ENCODE measurements at regions not wholly inside any gene's neighbourhood (a gene's known extent, or its start where the extent isn't known, plus 50 kb on each side); places are given as distances from the start of the nearest gene placed in this dataset.

DNA sequence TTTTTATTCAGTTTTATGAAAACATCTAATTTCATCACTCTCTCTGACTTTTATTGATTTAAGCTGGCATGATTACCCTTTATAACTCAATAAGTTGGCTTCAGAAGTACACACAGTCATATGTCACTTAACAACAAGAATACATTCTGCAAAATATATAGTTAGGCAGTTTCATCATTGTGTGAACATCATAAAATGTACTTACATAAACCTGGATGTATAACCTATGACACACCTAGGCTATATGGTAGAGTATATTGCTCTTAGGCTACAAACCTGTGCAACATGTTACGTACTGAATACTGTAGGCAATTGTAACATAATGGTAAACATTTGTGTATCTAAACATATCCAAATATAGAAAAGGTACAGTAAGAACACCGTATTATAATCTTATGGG is 362.2 kb upstream of the BTBD3 start:
- intact Hi-C loops (cut with micrococcal nuclease; ENCODE audit: unreplicated experiment): no loop called here
- Histone ChIP-seq H3K27me3 (ENCODE audit: control insufficient read depth in 1 of 2, insufficient read depth in 2 of 2, low read length in 2 of 2) (no peaks in the 10 kb centered on the region), H3K27ac (ENCODE audit: extremely low read length, insufficient read depth, low read length) (no peak overlapping the region), H3K79me2 (ENCODE audit: insufficient read depth, low read length) (no peaks in the 10 kb centered on the region), H2AFZ (ENCODE audit: low read length) (no peak overlapping the region), H3K9ac (ENCODE audit: insufficient read depth, low read depth, low read length) (no peak overlapping the region), H4K20me1 (ENCODE audit: insufficient read depth, low read length) (no peaks in the 10 kb centered on the region), H3K4me1 (ENCODE audit: insufficient read depth, low read length) (no peaks in the 10 kb centered on the region), H3K36me3 (replicated peaks in 1 of 2; ENCODE audit: control insufficient read depth in 1 of 2, insufficient read depth in 2 of 2, low read length in 2 of 2) (no peaks in the 10 kb centered on the region), H3K4me2 (ENCODE audit: low read depth, low read length) (no peak overlapping the region), H3K9me3 (ENCODE audit: low read length) (no peaks in the 10 kb centered on the region), H3K4me3 (replicated peaks in 1 of 3; ENCODE audit: insufficient read depth in 1 of 3, low read depth in 2 of 3, low read length in 3 of 3) (no peak overlapping the region)
- no peak for FAIRE-seq
- WGBS (ENCODE audit: low lambda C conversion rate): 17% methylated on average over 2 of the region's 2 CpGs
- no peak for DNase-seq (ENCODE audit: low spot score)
- BruUV-seq (replicated peaks): no TSS peak
- ChIA-PET POLR2A (no interaction called here), CTCF (ENCODE audit: low intra/inter-chr PET ratio, low total read pairs) (no interaction called here)
- in situ Hi-C loops (cut with HindIII; ENCODE audit: extremely low pct_ligation_motif_present, low pct_unique_long_range_greater_than_20kb): no loop called here
- no peak for ATAC-seq
- TF ChIP-seq MTA3 (CRISPR knock-in tag; IDR thresholded peaks at IDR 0.05) (no peak), SRSF4 (IDR thresholded peaks at IDR 0.05; ENCODE audit: low read depth, low read length, poor library complexity, severe bottlenecking) (no peak), ZNF792 (CRISPR knock-in tag; IDR thresholded peaks at IDR 0.05) (no peak), ZNF234 (CRISPR knock-in tag; conservative IDR thresholded peaks at IDR 0.05) (no peak), HOXD1 (CRISPR knock-in tag; IDR thresholded peaks at IDR 0.05) (no peak), ZNF678 (CRISPR knock-in tag; IDR thresholded peaks at IDR 0.05) (no peak), KDM2A (CRISPR knock-in tag; IDR thresholded peaks at IDR 0.05; ENCODE audit: borderline replicate concordance, low read depth) (no peak), POLR2AphosphoS2 (IDR thresholded peaks at IDR 0.05; ENCODE audit: low read depth, low read length) (no peak), ZNF619 (CRISPR knock-in tag; IDR thresholded peaks at IDR 0.05) (no peak), ZNF484 (CRISPR knock-in tag; IDR thresholded peaks at IDR 0.05; ENCODE audit: borderline replicate concordance, low read depth) (no peak), ZNF451 (CRISPR knock-in tag; IDR thresholded peaks at IDR 0.05) (no peak), GMEB2 (CRISPR knock-in tag; IDR thresholded peaks at IDR 0.05; ENCODE audit: low read depth) (no peak)
- TF ChIP-seq, protein P1, sequence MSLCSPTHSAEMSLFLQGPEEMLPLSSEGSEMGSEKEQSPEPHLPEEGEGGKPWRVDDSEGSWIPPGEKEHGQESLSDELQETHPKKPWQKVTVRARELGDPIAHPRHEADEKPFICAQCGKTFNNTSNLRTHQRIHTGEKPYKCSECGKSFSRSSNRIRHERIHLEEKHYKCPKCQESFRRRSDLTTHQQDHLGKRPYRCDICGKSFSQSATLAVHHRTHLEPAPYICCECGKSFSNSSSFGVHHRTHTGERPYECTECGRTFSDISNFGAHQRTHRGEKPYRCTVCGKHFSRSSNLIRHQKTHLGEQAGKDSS (CRISPR knock-in tag; IDR thresholded peaks at IDR 0.05; ENCODE audit: borderline replicate concordance, low read depth): no peak
- TF ChIP-seq, protein P2, sequence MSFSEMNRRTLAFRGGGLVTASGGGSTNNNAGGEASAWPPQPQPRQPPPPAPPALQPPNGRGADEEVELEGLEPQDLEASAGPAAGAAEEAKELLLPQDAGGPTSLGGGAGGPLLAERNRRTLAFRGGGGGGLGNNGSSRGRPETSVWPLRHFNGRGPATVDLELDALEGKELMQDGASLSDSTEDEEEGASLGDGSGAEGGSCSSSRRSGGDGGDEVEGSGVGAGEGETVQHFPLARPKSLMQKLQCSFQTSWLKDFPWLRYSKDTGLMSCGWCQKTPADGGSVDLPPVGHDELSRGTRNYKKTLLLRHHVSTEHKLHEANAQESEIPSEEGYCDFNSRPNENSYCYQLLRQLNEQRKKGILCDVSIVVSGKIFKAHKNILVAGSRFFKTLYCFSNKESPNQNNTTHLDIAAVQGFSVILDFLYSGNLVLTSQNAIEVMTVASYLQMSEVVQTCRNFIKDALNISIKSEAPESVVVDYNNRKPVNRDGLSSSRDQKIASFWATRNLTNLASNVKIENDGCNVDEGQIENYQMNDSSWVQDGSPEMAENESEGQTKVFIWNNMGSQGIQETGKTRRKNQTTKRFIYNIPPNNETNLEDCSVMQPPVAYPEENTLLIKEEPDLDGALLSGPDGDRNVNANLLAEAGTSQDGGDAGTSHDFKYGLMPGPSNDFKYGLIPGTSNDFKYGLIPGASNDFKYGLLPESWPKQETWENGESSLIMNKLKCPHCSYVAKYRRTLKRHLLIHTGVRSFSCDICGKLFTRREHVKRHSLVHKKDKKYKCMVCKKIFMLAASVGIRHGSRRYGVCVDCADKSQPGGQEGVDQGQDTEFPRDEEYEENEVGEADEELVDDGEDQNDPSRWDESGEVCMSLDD (CRISPR knock-in tag; IDR thresholded peaks at IDR 0.05; ENCODE audit: borderline replicate concordance): no peak
- TF ChIP-seq, protein P3, sequence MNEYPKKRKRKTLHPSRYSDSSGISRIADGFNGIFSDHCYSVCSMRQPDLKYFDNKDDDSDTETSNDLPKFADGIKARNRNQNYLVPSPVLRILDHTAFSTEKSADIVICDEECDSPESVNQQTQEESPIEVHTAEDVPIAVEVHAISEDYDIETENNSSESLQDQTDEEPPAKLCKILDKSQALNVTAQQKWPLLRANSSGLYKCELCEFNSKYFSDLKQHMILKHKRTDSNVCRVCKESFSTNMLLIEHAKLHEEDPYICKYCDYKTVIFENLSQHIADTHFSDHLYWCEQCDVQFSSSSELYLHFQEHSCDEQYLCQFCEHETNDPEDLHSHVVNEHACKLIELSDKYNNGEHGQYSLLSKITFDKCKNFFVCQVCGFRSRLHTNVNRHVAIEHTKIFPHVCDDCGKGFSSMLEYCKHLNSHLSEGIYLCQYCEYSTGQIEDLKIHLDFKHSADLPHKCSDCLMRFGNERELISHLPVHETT (CRISPR knock-in tag; conservative IDR thresholded peaks at IDR 0.05): no peak
- TF ChIP-seq, protein P4, sequence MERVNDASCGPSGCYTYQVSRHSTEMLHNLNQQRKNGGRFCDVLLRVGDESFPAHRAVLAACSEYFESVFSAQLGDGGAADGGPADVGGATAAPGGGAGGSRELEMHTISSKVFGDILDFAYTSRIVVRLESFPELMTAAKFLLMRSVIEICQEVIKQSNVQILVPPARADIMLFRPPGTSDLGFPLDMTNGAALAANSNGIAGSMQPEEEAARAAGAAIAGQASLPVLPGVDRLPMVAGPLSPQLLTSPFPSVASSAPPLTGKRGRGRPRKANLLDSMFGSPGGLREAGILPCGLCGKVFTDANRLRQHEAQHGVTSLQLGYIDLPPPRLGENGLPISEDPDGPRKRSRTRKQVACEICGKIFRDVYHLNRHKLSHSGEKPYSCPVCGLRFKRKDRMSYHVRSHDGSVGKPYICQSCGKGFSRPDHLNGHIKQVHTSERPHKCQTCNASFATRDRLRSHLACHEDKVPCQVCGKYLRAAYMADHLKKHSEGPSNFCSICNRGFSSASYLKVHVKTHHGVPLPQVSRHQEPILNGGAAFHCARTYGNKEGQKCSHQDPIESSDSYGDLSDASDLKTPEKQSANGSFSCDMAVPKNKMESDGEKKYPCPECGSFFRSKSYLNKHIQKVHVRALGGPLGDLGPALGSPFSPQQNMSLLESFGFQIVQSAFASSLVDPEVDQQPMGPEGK (CRISPR knock-in tag; IDR thresholded peaks at IDR 0.05): no peak
- TF ChIP-seq, protein P5, sequence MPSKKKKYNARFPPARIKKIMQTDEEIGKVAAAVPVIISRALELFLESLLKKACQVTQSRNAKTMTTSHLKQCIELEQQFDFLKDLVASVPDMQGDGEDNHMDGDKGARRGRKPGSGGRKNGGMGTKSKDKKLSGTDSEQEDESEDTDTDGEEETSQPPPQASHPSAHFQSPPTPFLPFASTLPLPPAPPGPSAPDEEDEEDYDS (CRISPR knock-in tag; IDR thresholded peaks at IDR 0.05): no peak
